GM21423 (cell line): ENCODE measurements at regions not wholly inside any gene's neighbourhood (a gene's known extent, or its start where the extent isn't known, plus 50 kb on each side); places are given as distances from the start of the nearest gene placed in this dataset.

Experiments used
- ATAC-seq: cut with Tn5 transposase; IDR thresholded peaks from one replicate; pipeline ENCODE4 v1.9.1; 2021; ENCODE audit warnings: mild to moderate bottlenecking, moderate library complexity; ENCODE audit not compliant: unreplicated experiment

- ATAC-seq: no peak
Measured at GRCh38 chr4:12595986-12596385, 888.2 kb downstream of the RAB28 start.

- no peak for ATAC-seq
Measured at GRCh38 chr4:12595489-12595888, 888.7 kb downstream of the RAB28 start.

GRCh38 chr4:12588582-12588981 is 895.6 kb downstream of the RAB28 start:
- no peak for ATAC-seq

GRCh38 chr4:12586242-12587006 is 897.7 kb downstream of the RAB28 start:
- no peak for ATAC-seq

GRCh38 chr4:12584116-12584875 is 899.8 kb downstream of the RAB28 start:
- no peak for ATAC-seq

- ATAC-seq: no peak
Measured at GRCh38 chr4:12583275-12583674, 900.9 kb downstream of the RAB28 start.

- no peak for ATAC-seq
Measured at GRCh38 chr4:12580787-12581186, 903.4 kb downstream of the RAB28 start.

GRCh38 chr4:12579172-12579571 is 905.0 kb downstream of the RAB28 start:
- ATAC-seq: no peak

- no peak for ATAC-seq
Measured at GRCh38 chr4:12576409-12576808, 907.7 kb downstream of the RAB28 start.

GRCh38 chr4:12573716-12574115 is 910.4 kb downstream of the RAB28 start:
- no peak for ATAC-seq

GRCh38 chr4:12562476-12563140 is 921.5 kb downstream of the RAB28 start:
- ATAC-seq: no peak

- ATAC-seq: no peak
Measured at GRCh38 chr4:12562021-12562420, 922.1 kb downstream of the RAB28 start.

- ATAC-seq: no peak
Measured at GRCh38 chr4:12555011-12555410, 929.1 kb downstream of the RAB28 start.

- no peak for ATAC-seq
Measured at GRCh38 chr4:12548678-12549077, 935.5 kb downstream of the RAB28 start.

GRCh38 chr4:12545812-12546211 is 938.3 kb downstream of the RAB28 start:
- no peak for ATAC-seq

- ATAC-seq: no peak
Measured at GRCh38 chr4:12538162-12538561, 946.0 kb downstream of the RAB28 start.

- ATAC-seq: no peak
Measured at GRCh38 chr4:12534684-12535083, 949.5 kb downstream of the RAB28 start.

- ATAC-seq: no peak
Measured at GRCh38 chr4:12519426-12519825, 964.7 kb downstream of the RAB28 start.

GRCh38 chr4:12507868-12508481 is 976.2 kb downstream of the RAB28 start:
- no peak for ATAC-seq

- no peak for ATAC-seq
Measured at GRCh38 chr4:12500409-12500808, 983.7 kb downstream of the RAB28 start.

GRCh38 chr4:12499693-12500092 is 984.4 kb downstream of the RAB28 start:
- ATAC-seq: no peak
